Mesothelial cell of epicardium (in vitro differentiated cells): ENCODE measurements at regions not wholly inside any gene's neighbourhood (a gene's known extent, or its start where the extent isn't known, plus 50 kb on each side); places are given as distances from the start of the nearest gene placed in this dataset.

Source experiments
- DNase-seq, 2 experiments: peaks; one replicate each; pipeline ENCODE4 v3.0.0; 2021; ENCODE audit warnings: low spot score in 2 of 2; ENCODE audit not compliant: unreplicated experiment in 2 of 2
- H3K27ac Mint-ChIP-seq: 2 replicates; pipeline ENCODE4 v1.8.0; 2021; ENCODE audit warnings: mixed read lengths
- H3K27me3 Mint-ChIP-seq: 2 replicates; pipeline ENCODE4 v1.8.0; 2021; ENCODE audit warnings: low read depth, mixed read lengths
- H3K36me3 Mint-ChIP-seq: 2 replicates; pipeline ENCODE4 v1.8.0; 2021; ENCODE audit warnings: mixed read lengths
- H3K4me1 Mint-ChIP-seq: 2 replicates; pipeline ENCODE4 v1.8.0; 2021; ENCODE audit warnings: mixed read lengths
- H3K4me3 Mint-ChIP-seq: 2 replicates; pipeline ENCODE4 v1.8.0; 2021; ENCODE audit warnings: mild to moderate bottlenecking, moderate library complexity, mixed read lengths
- H3K9me3 Mint-ChIP-seq: 2 replicates; pipeline ENCODE4 v1.8.0; 2021; ENCODE audit warnings: mixed read lengths
- CTCF ChIP-seq: fragments of 200-600 bp; sonication (generic); IDR thresholded peaks from one replicate; pipeline ENCODE4 v1.5.0; 2021; ENCODE audit warnings: antibody characterized with exemption; ENCODE audit not compliant: unreplicated experiment

- Mint-ChIP-seq H3K36me3 (no peaks in the 10 kb centered on the region), H3K27me3 (peaks cover 2% of the 10 kb centered on the region), H3K4me3 (no peak overlapping the region), H3K27ac (no peak overlapping the region), H3K4me1 (peaks cover 3% of the 10 kb centered on the region), H3K9me3 (no peaks in the 10 kb centered on the region)
- no peak for DNase-seq
- no peak for TF ChIP-seq CTCF
Measured at GRCh38 chr19:28500296-28500695, 712.7 kb downstream of the UQCRFS1 start.

DNA sequence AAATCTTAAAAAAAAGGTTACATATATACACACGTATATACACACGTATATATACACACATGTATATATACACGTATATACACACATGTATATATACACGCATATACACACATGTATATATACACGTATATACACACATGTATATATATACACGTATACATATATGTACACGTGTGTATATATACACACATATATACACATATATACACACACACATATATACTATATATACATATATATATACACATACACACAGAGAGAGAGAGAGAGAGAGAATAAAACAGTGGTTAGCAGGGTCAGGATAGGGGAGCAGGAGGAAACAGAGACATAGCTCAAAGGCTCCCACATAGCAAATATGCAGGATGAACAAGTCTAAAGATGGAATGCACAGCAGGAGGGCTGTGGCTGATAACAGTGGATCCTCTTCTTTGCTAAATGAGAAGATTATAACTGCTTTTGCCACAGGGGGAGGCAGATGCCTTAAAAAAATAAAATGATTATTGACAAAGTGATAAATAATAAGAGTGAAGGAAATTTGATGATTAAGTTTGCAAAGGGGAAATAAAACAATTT lies 714.5 kb downstream of the UQCRFS1 start:
- H3K4me3 Mint-ChIP-seq, result no peak overlapping the region
- no peak overlapping the region for H3K27ac Mint-ChIP-seq
- DNase-seq, result no peak
- no peaks in the 10 kb centered on the region for H3K27me3 Mint-ChIP-seq
- no peaks in the 10 kb centered on the region for H3K36me3 Mint-ChIP-seq
- peaks cover 3% of the 10 kb centered on the region for H3K4me1 Mint-ChIP-seq
- no peaks in the 10 kb centered on the region for H3K9me3 Mint-ChIP-seq
- no peak for TF ChIP-seq CTCF

DNA sequence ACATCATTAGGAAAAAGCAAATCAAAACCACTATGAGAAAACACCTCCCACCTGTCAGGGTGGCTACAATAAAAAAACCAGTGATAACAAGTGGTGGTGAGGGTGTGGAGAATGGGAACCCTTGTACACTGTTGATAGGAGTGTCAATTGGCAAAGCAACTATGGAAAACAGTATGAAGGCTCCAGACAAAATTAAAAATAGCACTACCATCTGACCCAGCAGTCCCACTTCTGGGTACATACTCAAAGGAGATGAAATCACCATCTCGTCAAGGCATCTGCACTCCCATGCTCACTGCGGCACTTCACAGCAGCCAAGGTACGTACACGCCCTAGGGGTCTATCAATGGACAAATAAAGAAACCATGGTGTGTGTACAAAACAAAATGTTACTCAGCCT lies 715.1 kb downstream of the UQCRFS1 start:
- no peaks in the 10 kb centered on the region for H3K4me1 Mint-ChIP-seq
- H3K27me3 Mint-ChIP-seq, result no peaks in the 10 kb centered on the region
- H3K27ac Mint-ChIP-seq, result no peak overlapping the region
- H3K4me3 Mint-ChIP-seq, result no peak overlapping the region
- no peaks in the 10 kb centered on the region for H3K36me3 Mint-ChIP-seq
- no peak for TF ChIP-seq CTCF
- DNase-seq, result no peak
- H3K9me3 Mint-ChIP-seq, result no peaks in the 10 kb centered on the region

DNA sequence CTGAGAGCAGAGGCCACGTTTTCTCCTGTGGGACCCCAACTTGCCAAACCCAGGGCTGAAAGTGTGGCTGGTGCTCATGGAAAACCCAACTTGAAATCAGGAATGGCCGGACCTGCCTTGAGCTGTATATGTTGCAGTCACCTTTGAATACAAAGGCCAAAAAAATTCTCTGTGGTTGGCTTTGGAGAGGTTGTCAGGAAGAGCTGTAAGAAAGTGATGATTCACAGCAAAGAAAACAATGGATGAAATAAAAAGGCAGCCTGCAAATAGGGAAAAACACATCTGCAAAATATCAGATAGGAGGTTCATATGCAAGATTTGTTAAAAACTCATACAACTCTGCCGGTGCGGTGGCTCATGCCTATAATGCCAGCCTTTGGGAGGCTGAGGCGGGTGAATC lies 715.8 kb downstream of the UQCRFS1 start:
- TF ChIP-seq CTCF, result no peak
- H3K4me3 Mint-ChIP-seq, result no peak overlapping the region
- DNase-seq, result no peak
- no peaks in the 10 kb centered on the region for H3K9me3 Mint-ChIP-seq
- H3K27me3 Mint-ChIP-seq, result no peaks in the 10 kb centered on the region
- no peaks in the 10 kb centered on the region for H3K4me1 Mint-ChIP-seq
- H3K36me3 Mint-ChIP-seq, result no peaks in the 10 kb centered on the region
- no peak overlapping the region for H3K27ac Mint-ChIP-seq

DNA sequence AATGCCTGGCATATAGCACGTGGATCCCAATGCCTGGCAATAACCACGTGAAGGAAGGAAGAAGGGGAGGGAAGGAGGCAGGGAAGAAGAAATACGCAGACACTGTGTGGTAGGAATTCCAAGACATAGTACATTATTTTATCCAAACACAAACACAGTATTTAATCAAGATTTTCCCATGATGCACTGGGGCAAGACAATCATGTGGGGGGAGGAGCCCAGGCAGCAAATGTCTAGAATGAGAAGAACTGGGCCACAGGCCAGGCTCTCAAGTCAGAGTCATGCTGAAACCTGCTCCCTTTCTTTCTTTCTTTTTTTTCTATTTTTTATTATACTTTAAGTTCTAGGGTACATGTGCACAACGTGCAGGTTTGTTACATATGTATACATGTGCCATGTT lies 717.9 kb downstream of the UQCRFS1 start:
- Mint-ChIP-seq H3K9me3 (no peaks in the 10 kb centered on the region), H3K27ac (no peak overlapping the region), H3K27me3 (no peaks in the 10 kb centered on the region), H3K36me3 (no peaks in the 10 kb centered on the region), H3K4me3 (no peak overlapping the region), H3K4me1 (no peaks in the 10 kb centered on the region)
- DNase-seq, result no peak
- TF ChIP-seq CTCF, result no peak

- Mint-ChIP-seq H3K4me1 (no peaks in the 10 kb centered on the region), H3K4me3 (no peak overlapping the region), H3K27me3 (no peaks in the 10 kb centered on the region), H3K9me3 (no peaks in the 10 kb centered on the region), H3K27ac (no peak overlapping the region), H3K36me3 (no peaks in the 10 kb centered on the region)
- TF ChIP-seq CTCF, result no peak
- no peak for DNase-seq
Measured at GRCh38 chr19:28494461-28494860, 718.5 kb downstream of the UQCRFS1 start.
